ENCODE measurements at regions not wholly inside any gene's neighbourhood (a gene's known extent, or its start where the extent isn't known, plus 50 kb on each side); places are given as distances from the start of the nearest gene placed in this dataset.

- TF ChIP-seq CTCF (IDR thresholded peaks at IDR 0.05; ENCODE audit: borderline replicate concordance, insufficient read depth, low read depth, low read length): no peak
- H3K4me3 ChIP-seq (ENCODE audit: low read depth, low read length): no peak overlapping the region
Measured at GRCh38 chr4:64584125-64584524, 174.9 kb upstream of the TECRL start.

GRCh38 chr4:64582492-64582891, 173.2 kb upstream of the TECRL start:
- TF ChIP-seq CTCF (IDR thresholded peaks at IDR 0.05; ENCODE audit: borderline replicate concordance, insufficient read depth, low read depth, low read length): no peak
- no peak overlapping the region for H3K4me3 ChIP-seq (ENCODE audit: low read depth, low read length)

- TF ChIP-seq CTCF (IDR thresholded peaks at IDR 0.05; ENCODE audit: borderline replicate concordance, insufficient read depth, low read depth, low read length): no peak
- no peak overlapping the region for H3K4me3 ChIP-seq (ENCODE audit: low read depth, low read length)
Measured at GRCh38 chr4:64581422-64581821, 172.2 kb upstream of the TECRL start.

GRCh38 chr4:64564126-64564525, 154.9 kb upstream of the TECRL start:
- TF ChIP-seq CTCF (IDR thresholded peaks at IDR 0.05; ENCODE audit: borderline replicate concordance, insufficient read depth, low read depth, low read length): no peak
- no peak overlapping the region for H3K4me3 ChIP-seq (ENCODE audit: low read depth, low read length)

- no peak for TF ChIP-seq CTCF (IDR thresholded peaks at IDR 0.05; ENCODE audit: borderline replicate concordance, insufficient read depth, low read depth, low read length)
Measured at GRCh38 chr4:64559571-64559970, 150.3 kb upstream of the TECRL start.

GRCh38 chr4:64551125-64551524, 141.9 kb upstream of the TECRL start:
- H3K4me3 ChIP-seq (ENCODE audit: low read depth, low read length): no peak overlapping the region
- TF ChIP-seq CTCF (IDR thresholded peaks at IDR 0.05; ENCODE audit: borderline replicate concordance, insufficient read depth, low read depth, low read length): no peak

More at GRCh38 chr4:64559571-64559970, 150.3 kb upstream of the TECRL start:
- H3K4me3 ChIP-seq (ENCODE audit: low read depth, low read length): no peak overlapping the region

GRCh38 chr4:64545593-64545992, 136.3 kb upstream of the TECRL start:
- H3K4me3 ChIP-seq (ENCODE audit: low read depth, low read length): no peak overlapping the region
- no peak for TF ChIP-seq CTCF (IDR thresholded peaks at IDR 0.05; ENCODE audit: borderline replicate concordance, insufficient read depth, low read depth, low read length)

All from GM12875 (cell line).